GM12878 (cell line): ENCODE measurements at regions not wholly inside any gene's neighbourhood (a gene's known extent, or its start where the extent isn't known, plus 50 kb on each side); places are given as distances from the start of the nearest gene placed in this dataset.

Experiments used
- ATAC-seq: fragments of 200-7000 bp; cut with Tn5 transposase; 3 replicates; pipeline ENCODE4 v1.9.1; 2020; ENCODE audit warnings: mild to moderate bottlenecking, moderate library complexity
- BruUV-seq: library from RNA; stranded (reverse); fragments of 400-500 nt; replicated peaks from 2 replicates; lab custom pipeline; 2021; lab: Mats Ljungman, UMichigan
- CTCF ChIA-PET: fragments of 300-600 bp; sonication (Branson Sonifier 250); formaldehyde crosslinking; extraction: SDS; loops from one replicate; lab custom pipeline; 2021; ENCODE audit warnings: inconsistent platforms; lab: Yijun Ruan, JAX
- POLR2A ChIA-PET: fragments of 350-600 bp; formaldehyde crosslinking; extraction: SDS; loops from one replicate; lab custom pipeline; 2021; ENCODE audit warnings: inconsistent platforms; lab: Charles Lee
- RAD21 ChIA-PET: fragments of 300-600 bp; sonication (Branson Sonifier 250); formaldehyde crosslinking; loops from one replicate; lab custom pipeline; 2023; ENCODE audit warnings: antibody characterized with exemption; ENCODE audit not compliant: unreplicated experiment; lab: Charles Lee
- SMC1A ChIA-PET: fragments of 300-600 bp; sonication (Branson Sonifier 250); formaldehyde crosslinking; loops from one replicate; lab custom pipeline; 2023; ENCODE audit not compliant: unreplicated experiment, uncharacterized antibody; lab: Charles Lee
- DNase-seq: peaks from one replicate; pipeline ENCODE4 v3.0.0-alpha.2; 2011; ENCODE audit warnings: low read depth, low spot score
- FAIRE-seq: peaks from 3 replicates; lab custom pipeline; 2011; peaks lifted over from hg19 to GRCh38; lab: Jason Lieb, UNC
- H2AFZ ChIP-seq: 2 replicates; pipeline ENCODE4 v1.6.0; 2011; ENCODE audit warnings: low read depth, low read length, control low read depth; ENCODE audit not compliant: control insufficient read depth
- H3K27ac ChIP-seq: 2 replicates; pipeline ENCODE4 v1.5.1; 2011; ENCODE audit warnings: control low read depth; ENCODE audit not compliant: control insufficient read depth, insufficient read depth
- H3K27me3 ChIP-seq, 2 experiments: replicated peaks in 1 of 2; 2 replicates each; pipeline versions ENCODE4 v1.6.0 to v1.6.1; 2011; ENCODE audit warnings: low read length in 1 of 2; ENCODE audit not compliant: control insufficient read depth in 2 of 2, insufficient read depth in 2 of 2
- H3K36me3 ChIP-seq, 2 experiments: 2 replicates each; pipeline ENCODE4 v1.5.1; 2011; ENCODE audit warnings: low read length in 1 of 2; ENCODE audit not compliant: control insufficient read depth in 2 of 2, insufficient read depth in 2 of 2
- H3K4me1 ChIP-seq: 2 replicates; pipeline ENCODE4 v1.6.1; 2011; ENCODE audit warnings: mild to moderate bottlenecking, low read length, moderate library complexity, mixed read lengths; ENCODE audit not compliant: control insufficient read depth, insufficient read depth
- H3K4me2 ChIP-seq: 2 replicates; pipeline ENCODE4 v1.6.0; 2011; ENCODE audit warnings: control low read depth; ENCODE audit not compliant: control insufficient read depth, insufficient read depth
- H3K4me3 ChIP-seq: fragments of 200-600 bp; sonication (generic); 2 replicates; pipeline ENCODE4 v1.5.1; 2016
- H3K79me2 ChIP-seq: 2 replicates; pipeline ENCODE4 v1.6.0; 2011; ENCODE audit warnings: low read length; ENCODE audit not compliant: control insufficient read depth, insufficient read depth
- H3K9ac ChIP-seq: 2 replicates; pipeline ENCODE4 v1.8.0; 2011; ENCODE audit warnings: low read length, control low read depth, mixed read lengths; ENCODE audit not compliant: control insufficient read depth, insufficient read depth
- H3K9me3 ChIP-seq: replicated peaks from 3 replicates; pipeline ENCODE4 v1.5.1; 2011; ENCODE audit warnings: mild to moderate bottlenecking, low read length; ENCODE audit not compliant: control insufficient read depth, insufficient read depth
- H4K20me1 ChIP-seq: 2 replicates; pipeline ENCODE4 v1.6.0; 2011; ENCODE audit not compliant: control insufficient read depth, insufficient read depth
- CHD2 ChIP-seq: IDR thresholded peaks from 2 replicates; pipeline ENCODE4 v1.6.1; 2011; ENCODE audit warnings: low read depth, low read length, improper control_type of control experiment, borderline replicate concordance
- CHD4 ChIP-seq: fragments of 200-600 bp; sonication (generic); IDR thresholded peaks from 2 replicates; pipeline ENCODE4 v1.6.1; 2016; ENCODE audit warnings: mild to moderate bottlenecking
- HSF1 ChIP-seq: fragments of 150-350 bp; IDR thresholded peaks from 2 replicates; pipeline ENCODE4 v1.6.1; 2014; ENCODE audit warnings: mild to moderate bottlenecking, low read depth, low read length
- JUNB ChIP-seq: IDR thresholded peaks from 2 replicates; pipeline ENCODE4 v1.6.1; 2016; ENCODE audit warnings: antibody characterized with exemption, mild to moderate bottlenecking
- MTA2 ChIP-seq: fragments of 450-650 bp; IDR thresholded peaks from 2 replicates; pipeline ENCODE4 v1.6.1; 2016; ENCODE audit warnings: low read depth, mild to moderate bottlenecking, moderate library complexity
- MYB ChIP-seq: fragments of 150-350 bp; IDR thresholded peaks from 2 replicates; pipeline ENCODE4 v1.6.1; 2014; ENCODE audit warnings: mild to moderate bottlenecking, low read depth, low read length, borderline replicate concordance
- NFYA ChIP-seq: IDR thresholded peaks from 2 replicates; pipeline ENCODE4 v1.6.1; 2011; ENCODE audit warnings: low read depth, mild to moderate bottlenecking, low read length, improper control_type of control experiment, borderline replicate concordance
- POLR2AphosphoS2 ChIP-seq: IDR thresholded peaks from 2 replicates; pipeline ENCODE4 v1.6.1; 2011; ENCODE audit warnings: low read depth, mild to moderate bottlenecking, low read length, improper control_type of control experiment, moderate library complexity
- RUNX3 ChIP-seq: IDR thresholded peaks from 2 replicates; pipeline ENCODE4 v1.6.1; 2012; ENCODE audit warnings: low read length, inconsistent platforms
- SMARCA5 ChIP-seq: fragments of 450-650 bp; IDR thresholded peaks from 2 replicates; pipeline ENCODE4 v1.6.1; 2017; ENCODE audit warnings: mild to moderate bottlenecking
- SPI1 ChIP-seq: IDR thresholded peaks from 2 replicates; pipeline ENCODE4 v1.6.1; 2011; ENCODE audit warnings: low read depth, mild to moderate bottlenecking, low read length, moderate library complexity, borderline replicate concordance; ENCODE audit not compliant: insufficient read depth
- STAT1 ChIP-seq: fragments of 450-650 bp; conservative IDR thresholded peaks from 2 replicates; pipeline ENCODE4 v1.6.1; 2014; ENCODE audit warnings: antibody characterized with exemption, mild to moderate bottlenecking
- ZBTB40 ChIP-seq: fragments of 450-650 bp; IDR thresholded peaks from 2 replicates; pipeline ENCODE4 v1.6.1; 2016; ENCODE audit warnings: mild to moderate bottlenecking, moderate library complexity, borderline replicate concordance
- WGBS: methylation state at CpG from one replicate; pipeline ENCODE4 v1.1.6; 2016; ENCODE audit warnings: low lambda C conversion rate; ENCODE audit not compliant: insufficient replicate concordance, insufficient coverage; ENCODE audit errors: missing lambda C conversion rate; 5-methylcytosine and 5-hydroxymethylcytosine counted together
- in situ Hi-C: fragments of 300-500 bp; cut with MboI; formaldehyde crosslinking; loops from 9 replicates; pipeline ENCODE4 v1.14.3; 2018; ENCODE audit warnings: mixed read lengths
- intact Hi-C: fragments of 100-400 bp; cut with micrococcal nuclease; formaldehyde crosslinking; loops from one replicate; pipeline ENCODE4 v1.14.2; 2022; ENCODE audit not compliant: unreplicated experiment
- TF ChIP-seq, protein P1 (sequence below): IDR thresholded peaks from 2 replicates; pipeline ENCODE4 v1.6.1; 2012; ENCODE audit warnings: mild to moderate bottlenecking, low read depth, low read length
- TF ChIP-seq, protein P2 (sequence below): fragments of 450-650 bp; IDR thresholded peaks from 2 replicates; pipeline ENCODE4 v1.6.1; 2017; ENCODE audit warnings: low read depth, mild to moderate bottlenecking, moderate library complexity

GRCh38 chr12:38411426-38411825, 94.9 kb downstream of the ALG10B start:
- intact Hi-C loops: no loop called here
- H3K36me3 ChIP-seq: no peaks in the 10 kb centered on the region
- SMC1A ChIA-PET: interaction anchor here (0.6 to 1.3 kb wide), 3 partner anchors 9 to 133 kb away, joined by 3 to 4 read pairs (median 3); no protein-coding TSS in a partner anchor
- TF ChIP-seq MTA2 (no peak), MYB (no peak), CHD4 (no peak), JUNB (no peak), CHD2 (no peak), ZBTB40 (no peak), HSF1 (no peak), NFYA (no peak), STAT1 (no peak), SPI1 (no peak), POLR2AphosphoS2 (no peak), SMARCA5 (no peak), RUNX3 (no peak)
- TF ChIP-seq, protein P1, sequence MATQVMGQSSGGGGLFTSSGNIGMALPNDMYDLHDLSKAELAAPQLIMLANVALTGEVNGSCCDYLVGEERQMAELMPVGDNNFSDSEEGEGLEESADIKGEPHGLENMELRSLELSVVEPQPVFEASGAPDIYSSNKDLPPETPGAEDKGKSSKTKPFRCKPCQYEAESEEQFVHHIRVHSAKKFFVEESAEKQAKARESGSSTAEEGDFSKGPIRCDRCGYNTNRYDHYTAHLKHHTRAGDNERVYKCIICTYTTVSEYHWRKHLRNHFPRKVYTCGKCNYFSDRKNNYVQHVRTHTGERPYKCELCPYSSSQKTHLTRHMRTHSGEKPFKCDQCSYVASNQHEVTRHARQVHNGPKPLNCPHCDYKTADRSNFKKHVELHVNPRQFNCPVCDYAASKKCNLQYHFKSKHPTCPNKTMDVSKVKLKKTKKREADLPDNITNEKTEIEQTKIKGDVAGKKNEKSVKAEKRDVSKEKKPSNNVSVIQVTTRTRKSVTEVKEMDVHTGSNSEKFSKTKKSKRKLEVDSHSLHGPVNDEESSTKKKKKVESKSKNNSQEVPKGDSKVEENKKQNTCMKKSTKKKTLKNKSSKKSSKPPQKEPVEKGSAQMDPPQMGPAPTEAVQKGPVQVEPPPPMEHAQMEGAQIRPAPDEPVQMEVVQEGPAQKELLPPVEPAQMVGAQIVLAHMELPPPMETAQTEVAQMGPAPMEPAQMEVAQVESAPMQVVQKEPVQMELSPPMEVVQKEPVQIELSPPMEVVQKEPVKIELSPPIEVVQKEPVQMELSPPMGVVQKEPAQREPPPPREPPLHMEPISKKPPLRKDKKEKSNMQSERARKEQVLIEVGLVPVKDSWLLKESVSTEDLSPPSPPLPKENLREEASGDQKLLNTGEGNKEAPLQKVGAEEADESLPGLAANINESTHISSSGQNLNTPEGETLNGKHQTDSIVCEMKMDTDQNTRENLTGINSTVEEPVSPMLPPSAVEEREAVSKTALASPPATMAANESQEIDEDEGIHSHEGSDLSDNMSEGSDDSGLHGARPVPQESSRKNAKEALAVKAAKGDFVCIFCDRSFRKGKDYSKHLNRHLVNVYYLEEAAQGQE: no peak
- TF ChIP-seq, protein P2, sequence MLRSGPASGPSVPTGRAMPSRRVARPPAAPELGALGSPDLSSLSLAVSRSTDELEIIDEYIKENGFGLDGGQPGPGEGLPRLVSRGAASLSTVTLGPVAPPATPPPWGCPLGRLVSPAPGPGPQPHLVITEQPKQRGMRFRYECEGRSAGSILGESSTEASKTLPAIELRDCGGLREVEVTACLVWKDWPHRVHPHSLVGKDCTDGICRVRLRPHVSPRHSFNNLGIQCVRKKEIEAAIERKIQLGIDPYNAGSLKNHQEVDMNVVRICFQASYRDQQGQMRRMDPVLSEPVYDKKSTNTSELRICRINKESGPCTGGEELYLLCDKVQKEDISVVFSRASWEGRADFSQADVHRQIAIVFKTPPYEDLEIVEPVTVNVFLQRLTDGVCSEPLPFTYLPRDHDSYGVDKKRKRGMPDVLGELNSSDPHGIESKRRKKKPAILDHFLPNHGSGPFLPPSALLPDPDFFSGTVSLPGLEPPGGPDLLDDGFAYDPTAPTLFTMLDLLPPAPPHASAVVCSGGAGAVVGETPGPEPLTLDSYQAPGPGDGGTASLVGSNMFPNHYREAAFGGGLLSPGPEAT: no peak

More at GRCh38 chr12:38411426-38411825, 94.9 kb downstream of the ALG10B start:
- no peak overlapping the region for H2AFZ ChIP-seq
- H3K4me2 ChIP-seq: no peak overlapping the region
- no peak overlapping the region for H3K4me3 ChIP-seq
- no peak for FAIRE-seq
- H4K20me1 ChIP-seq: no peaks in the 10 kb centered on the region
- no peaks in the 10 kb centered on the region for H3K9me3 ChIP-seq
- in situ Hi-C loops: no loop called here
- H3K27ac ChIP-seq: no peak overlapping the region
- DNase-seq: no peak
- WGBS: 25% methylated on average over 2 of the region's 2 CpGs
- ChIA-PET RAD21 (interaction anchor here (0.7 kb wide), 1 partner anchor 18 kb away, joined by 3 read pairs; no protein-coding TSS in a partner anchor), CTCF (no interaction called here), POLR2A (no interaction called here)
- H3K4me1 ChIP-seq: no peaks in the 10 kb centered on the region
- no peaks in the 10 kb centered on the region for H3K79me2 ChIP-seq
- H3K27me3 ChIP-seq: no peaks in the 10 kb centered on the region
- no TSS peak for BruUV-seq
- no peak overlapping the region for H3K9ac ChIP-seq
- ATAC-seq: no peak
